ENCODE measurements at regions not wholly inside any gene's neighbourhood (a gene's known extent, or its start where the extent isn't known, plus 50 kb on each side); places are given as distances from the start of the nearest gene placed in this dataset.

DNA sequence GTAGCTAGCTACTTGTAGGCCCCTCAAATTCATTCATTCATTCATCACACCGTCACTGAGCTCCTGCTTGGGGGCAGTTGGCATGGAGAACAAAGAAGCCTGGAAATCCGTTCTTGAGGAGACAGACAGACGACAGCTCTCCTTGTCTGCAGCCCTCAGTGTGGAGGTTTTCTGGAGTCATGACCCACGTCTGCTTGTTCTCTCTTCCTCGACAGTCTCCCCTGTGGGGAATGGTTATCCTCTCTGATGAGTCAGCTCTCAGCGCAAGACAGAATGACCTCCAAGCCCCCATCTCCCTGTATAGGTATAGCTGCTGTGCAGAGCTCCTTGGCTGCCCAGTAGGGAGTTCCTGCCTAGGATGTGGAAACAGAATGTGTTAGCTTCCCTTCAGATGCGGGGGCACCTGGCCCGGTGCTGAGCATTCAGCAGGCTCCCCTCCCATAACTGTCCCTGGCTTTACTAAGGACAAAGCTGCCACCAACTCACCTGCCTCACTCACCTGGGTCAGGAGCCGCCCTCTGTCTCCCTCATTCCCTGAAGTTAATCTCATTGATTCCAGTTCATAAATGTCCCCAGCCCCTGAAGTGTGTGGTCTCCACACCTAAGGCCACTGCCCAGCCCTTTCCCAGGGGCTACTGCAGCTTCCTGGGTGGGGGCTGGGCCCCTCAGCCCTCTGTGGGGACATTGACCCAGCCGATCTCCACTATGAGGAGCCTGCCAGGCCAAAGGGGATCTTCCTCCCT lies 124.7 kb downstream of the ACKR3 start:
- DNase-seq, result no peak

GRCh38 chr2:236696834-236697233 lies 127.2 kb downstream of the ACKR3 start:
- DNase-seq, result no peak

DNA sequence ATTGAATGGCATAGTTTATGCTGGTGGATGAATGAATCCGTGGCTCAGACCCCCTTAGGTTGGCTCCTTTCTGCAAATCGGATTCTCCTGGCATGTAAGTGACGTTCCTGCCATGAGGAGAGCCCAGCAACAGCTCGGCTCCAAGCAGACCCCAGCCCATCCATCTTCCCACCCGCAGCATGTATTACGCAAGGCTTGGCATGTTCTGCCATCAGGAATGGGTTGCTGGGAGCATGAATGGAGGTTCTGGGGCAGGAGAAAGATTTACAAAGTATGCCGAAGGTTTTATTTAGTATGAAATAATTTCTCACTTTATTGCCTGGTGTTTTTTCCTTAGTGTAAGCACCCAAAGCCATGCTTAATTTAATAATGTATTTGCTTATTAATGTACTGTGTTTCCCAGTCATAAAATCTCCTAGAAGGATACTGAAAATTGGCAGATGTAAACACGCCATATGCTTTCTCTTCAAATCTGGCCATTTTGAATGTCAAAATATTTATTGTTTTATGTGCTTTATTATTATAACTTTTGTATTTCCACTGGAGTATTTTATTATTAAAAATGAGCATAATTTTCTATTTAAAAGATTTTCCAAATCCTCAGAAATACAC lies 128.5 kb downstream of the ACKR3 start:
- DNase-seq, result no peak

DNA sequence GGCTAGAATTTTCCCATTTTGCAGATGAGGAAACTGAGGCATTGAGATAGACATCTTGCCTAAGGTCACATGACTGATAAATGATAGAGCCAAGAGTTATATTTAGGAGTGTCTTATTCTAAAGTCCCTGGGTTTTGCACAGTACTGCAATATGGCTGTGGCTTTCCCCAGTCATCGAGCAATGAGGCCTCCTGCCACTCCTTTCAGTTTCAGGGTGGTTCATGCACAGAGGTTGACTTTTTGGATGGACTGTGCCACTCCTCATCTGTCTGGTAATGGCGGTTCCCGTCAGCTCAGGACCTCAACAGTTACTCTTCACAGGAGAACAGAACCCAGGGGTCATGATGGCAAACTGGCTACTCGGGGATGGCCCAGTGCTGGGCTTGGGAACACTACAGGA lies 131.1 kb downstream of the ACKR3 start:
- DNase-seq, result no peak

DNA sequence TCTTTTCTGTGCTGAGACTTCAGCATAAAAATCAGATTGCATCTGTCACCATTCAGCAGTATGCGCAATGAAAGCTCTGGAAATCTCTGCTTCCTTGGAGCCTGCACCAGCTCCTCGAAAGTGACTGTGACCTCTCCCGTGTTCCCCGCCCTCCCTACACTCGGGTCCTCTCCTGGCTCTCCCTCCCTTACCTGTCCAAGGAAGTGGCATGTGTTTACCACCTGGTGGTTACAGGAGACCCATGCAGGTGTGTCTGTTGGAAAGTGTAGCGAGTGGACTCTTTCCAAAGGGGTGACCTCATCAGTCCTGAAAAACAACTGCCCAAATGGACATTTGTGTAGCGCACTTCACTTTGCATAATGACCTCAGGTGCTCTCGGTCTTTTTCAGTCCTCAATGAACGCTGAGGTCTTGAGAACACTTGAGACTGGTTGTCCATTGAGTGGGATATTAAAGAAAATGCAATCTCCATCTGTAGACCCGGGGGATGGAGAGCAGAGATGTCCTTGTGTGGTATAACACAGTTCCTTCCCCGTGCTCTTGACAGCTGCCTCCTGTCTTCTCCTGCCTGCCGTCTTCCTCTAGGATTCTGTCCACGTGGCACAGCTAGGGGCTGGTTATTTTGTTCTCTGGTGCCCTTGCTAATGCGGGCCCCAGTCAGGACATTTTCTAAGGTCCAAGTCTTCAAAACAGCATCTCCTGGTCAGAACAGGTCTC lies 133.2 kb downstream of the ACKR3 start:
- DNase-seq, result no peak

GRCh38 chr2:236703373-236703709 lies 133.7 kb downstream of the ACKR3 start:
- DNase-seq, result no peak

- DNase-seq, result no peak
Measured at GRCh38 chr2:236703906-236704305, 134.3 kb downstream of the ACKR3 start.

DNA sequence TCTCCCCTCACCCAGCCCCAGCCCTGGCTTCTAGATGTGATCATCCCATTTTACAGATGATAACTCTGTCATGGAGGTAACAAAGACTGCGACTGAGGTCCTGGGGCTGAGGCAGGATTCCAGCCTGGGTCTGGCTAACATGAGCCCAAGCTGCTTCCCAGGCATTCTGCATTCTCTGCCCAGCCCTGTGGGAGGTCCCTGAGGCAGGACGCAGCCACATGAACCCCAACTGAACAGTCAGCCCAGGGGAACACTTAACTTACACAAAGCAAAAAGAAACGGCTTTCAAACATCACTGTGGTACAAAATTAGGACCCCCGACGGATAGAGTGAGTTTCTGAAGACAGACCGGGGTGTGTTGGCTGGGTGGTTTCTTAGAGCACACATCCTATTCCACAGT lies 135.3 kb downstream of the ACKR3 start:
- DNase-seq, result no peak

DNA sequence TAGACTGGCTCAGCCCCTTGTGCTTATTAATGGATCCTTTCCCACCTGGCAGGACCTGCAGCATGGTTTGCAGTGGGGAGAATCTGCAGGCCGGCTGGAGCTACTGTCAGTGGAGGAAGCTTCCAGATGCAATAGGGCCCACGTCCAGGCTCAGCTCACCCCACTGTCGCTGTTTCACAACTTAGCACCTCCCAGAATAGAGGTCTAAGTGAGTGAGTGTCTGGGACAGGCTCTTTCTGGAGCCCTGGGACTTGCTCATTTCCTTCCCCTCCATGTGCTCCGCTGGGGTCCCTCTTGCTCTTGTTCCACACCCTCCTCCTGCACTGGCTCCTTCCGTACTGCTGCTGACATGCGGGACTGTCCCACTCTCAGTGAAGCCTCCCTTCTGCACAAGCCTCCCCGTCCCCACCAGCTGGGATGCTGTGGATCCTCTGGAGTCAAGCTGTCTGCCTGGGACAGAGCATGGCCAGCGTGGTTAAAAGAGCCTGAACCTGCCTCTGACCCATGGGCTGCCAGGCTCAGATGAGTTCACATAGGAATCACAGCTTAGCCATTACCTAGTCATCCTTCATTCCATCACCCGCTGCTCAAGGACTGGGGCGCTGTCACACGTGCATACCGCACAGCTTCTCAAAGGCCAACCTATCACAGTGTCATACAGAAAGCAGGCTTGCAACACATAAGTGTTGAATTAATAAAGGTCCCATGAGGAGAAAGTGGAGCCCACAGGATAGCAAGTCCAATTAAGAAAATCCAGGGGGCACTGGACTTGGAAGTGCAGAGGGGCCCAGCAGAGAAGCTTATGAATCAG lies 135.9 kb downstream of the ACKR3 start:
- DNase-seq, result no peak

- no peak for DNase-seq
Measured at GRCh38 chr2:236706288-236706687, 136.7 kb downstream of the ACKR3 start.

GRCh38 chr2:236706803-236707202 lies 137.2 kb downstream of the ACKR3 start:
- no peak for DNase-seq

GRCh38 chr2:236711440-236711839 lies 141.8 kb downstream of the ACKR3 start:
- no peak for DNase-seq

- no peak for DNase-seq
Measured at GRCh38 chr2:236712304-236712703, 142.7 kb downstream of the ACKR3 start.

- DNase-seq, result no peak
Measured at GRCh38 chr2:236712961-236713673, 143.5 kb downstream of the ACKR3 start.

DNA sequence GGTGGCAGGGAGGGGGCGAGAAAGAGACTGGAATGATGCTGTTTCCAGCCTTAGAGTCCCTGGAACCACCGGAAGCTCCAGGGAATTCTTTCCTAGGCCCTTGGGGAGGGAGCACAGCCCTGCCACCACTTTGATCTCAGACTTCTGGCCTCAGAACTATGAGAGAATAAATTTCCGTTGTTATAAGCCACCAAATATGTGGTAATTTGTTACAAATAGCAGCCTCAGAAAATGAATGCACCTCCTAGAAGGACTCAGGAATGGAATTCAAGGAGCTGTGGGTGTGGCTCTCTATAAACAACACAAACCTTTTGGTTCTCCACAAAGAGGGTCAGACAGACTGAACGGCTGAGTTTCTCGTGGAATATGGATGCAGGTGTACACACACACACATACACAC lies 144.5 kb downstream of the ACKR3 start:
- no peak for DNase-seq

DNA sequence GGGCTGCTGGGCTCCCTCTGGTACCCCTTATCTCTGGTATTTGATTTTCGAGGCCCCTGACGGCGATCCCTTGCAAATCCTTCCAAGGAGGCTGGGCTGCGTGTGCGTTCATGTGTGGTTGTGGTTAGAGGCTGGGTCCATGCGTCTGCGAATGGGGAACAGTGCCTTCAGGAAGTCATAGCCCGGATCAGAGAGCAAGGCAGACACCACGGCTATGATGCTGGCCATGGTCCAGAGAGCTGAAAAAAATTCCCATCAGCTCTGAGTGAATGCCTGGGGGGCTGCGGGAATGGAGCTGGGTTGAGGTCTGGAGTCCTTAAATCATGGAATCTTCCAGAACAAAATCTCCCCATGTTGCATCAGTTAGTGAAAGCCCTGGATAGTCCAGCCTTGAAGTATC lies 145.5 kb downstream of the ACKR3 start:
- DNase-seq, result no peak

DNA sequence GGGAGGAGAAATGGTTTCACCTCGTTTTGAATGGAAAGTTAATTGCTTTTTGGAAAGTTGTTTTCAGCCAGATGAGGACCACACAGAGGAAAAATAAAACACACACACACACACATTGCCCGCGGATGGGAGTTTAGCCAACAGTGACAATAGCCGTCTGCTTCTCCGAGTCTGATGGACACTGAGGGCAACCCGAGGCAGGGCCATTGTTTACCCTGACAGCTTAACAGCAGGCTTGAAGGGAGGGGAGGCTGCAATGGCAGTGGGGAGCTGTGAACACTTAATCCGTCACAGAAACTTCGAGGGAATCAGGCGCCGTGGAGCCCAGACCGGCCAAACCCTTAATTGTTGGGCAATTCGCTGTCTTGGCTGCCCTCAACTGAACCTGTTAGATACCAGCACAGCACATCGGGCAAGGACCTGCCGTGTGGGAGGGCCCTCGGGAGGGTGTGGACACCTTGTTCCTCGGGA lies 145.9 kb downstream of the ACKR3 start:
- DNase-seq, result no peak

DNA sequence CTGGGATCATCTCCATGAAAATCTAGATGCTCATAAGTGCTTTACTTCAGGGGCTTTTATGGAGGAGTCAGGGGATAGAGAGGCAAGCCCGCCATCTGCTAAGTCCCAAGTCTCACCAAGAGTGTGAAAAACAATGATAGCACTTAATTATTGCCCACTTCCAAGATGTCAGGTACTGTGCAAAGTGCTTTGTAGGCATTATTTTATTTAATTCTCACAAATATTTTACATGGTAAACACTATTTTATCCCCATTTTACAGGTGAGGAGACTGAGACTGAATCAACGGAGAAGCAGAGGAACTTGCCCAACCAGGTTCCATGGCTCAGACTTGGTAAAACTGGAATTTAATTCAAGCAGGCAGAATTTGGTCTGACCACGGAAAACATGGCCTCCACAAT lies 147.5 kb downstream of the ACKR3 start:
- DNase-seq, result no peak

- DNase-seq, result no peak
Measured at GRCh38 chr2:236717729-236718128, 148.1 kb downstream of the ACKR3 start.

- DNase-seq, result no peak
Measured at GRCh38 chr2:236718207-236718992, 148.8 kb downstream of the ACKR3 start.

GRCh38 chr2:236719192-236719635 lies 149.6 kb downstream of the ACKR3 start:
- DNase-seq, result no peak
